ENCODE measurements at regions not wholly inside any gene's neighbourhood (a gene's known extent, or its start where the extent isn't known, plus 50 kb on each side); places are given as distances from the start of the nearest gene placed in this dataset.

- no peak for DNase-seq
- Mint-ChIP-seq H3K9me3 (peaks cover 4 to 55% (median 22%) of the 10 kb centered on the region in 6 donors), H3K36me3 (no peaks in the 10 kb centered on the region), H3K4me3 (no peak overlapping the region), H3K27ac (no peak overlapping the region), H3K27me3 (ENCODE audit: low read depth in 3 of 3) (no peaks in the 10 kb centered on the region), H3K4me1 (no peaks in the 10 kb centered on the region)
Measured at GRCh38 chr4:63728480-63729177, 680.6 kb downstream of the TECRL start.

DNA sequence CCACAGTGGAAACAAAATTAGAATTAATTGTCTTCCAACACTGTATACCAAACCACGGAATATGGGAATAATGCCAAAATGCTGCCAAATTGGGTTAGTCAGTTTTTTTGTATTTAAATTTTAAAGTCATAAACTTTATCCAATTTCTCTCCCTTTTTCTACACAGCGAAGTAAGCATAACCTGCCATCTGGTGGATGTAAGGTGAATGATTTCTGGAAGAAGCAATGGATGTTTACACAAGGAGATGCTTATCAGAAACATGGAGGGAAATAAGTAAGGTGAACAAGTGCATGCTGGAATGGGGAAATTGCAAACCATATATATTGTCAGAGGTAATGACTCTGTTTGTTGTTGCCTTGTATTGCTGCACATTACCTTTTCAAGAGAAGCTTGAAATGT lies 691.9 kb downstream of the TECRL start:
- H3K4me3 Mint-ChIP-seq, result no peak overlapping the region
- DNase-seq, result no peak
- H3K27me3 Mint-ChIP-seq (ENCODE audit: low read depth in 3 of 3), result peaks cover 0 to 1% (median 0%) of the 10 kb centered on the region in 3 donors
- no peak overlapping the region for H3K27ac Mint-ChIP-seq
- H3K4me1 Mint-ChIP-seq, result no peaks in the 10 kb centered on the region
- no peaks in the 10 kb centered on the region for H3K36me3 Mint-ChIP-seq
- H3K9me3 Mint-ChIP-seq, result peaks cover 4 to 65% (median 18%) of the 10 kb centered on the region in 6 donors

- H3K36me3 Mint-ChIP-seq, result no peaks in the 10 kb centered on the region
- no peak overlapping the region for H3K27ac Mint-ChIP-seq
- H3K27me3 Mint-ChIP-seq (ENCODE audit: low read depth in 3 of 3), result no peaks in the 10 kb centered on the region
- H3K4me3 Mint-ChIP-seq, result no peak overlapping the region
- H3K9me3 Mint-ChIP-seq, result peaks cover 4 to 48% (median 16%) of the 10 kb centered on the region in 6 donors
- H3K4me1 Mint-ChIP-seq, result no peaks in the 10 kb centered on the region
- DNase-seq, result no peak
Measured at GRCh38 chr4:63708661-63709060, 700.6 kb downstream of the TECRL start.

- Mint-ChIP-seq H3K9me3 (peaks cover 5 to 36% (median 12%) of the 10 kb centered on the region in 6 donors), H3K27ac (no peak overlapping the region), H3K27me3 (ENCODE audit: low read depth in 3 of 3) (peaks cover 0 to 2% (median 0%) of the 10 kb centered on the region in 3 donors), H3K36me3 (no peaks in the 10 kb centered on the region), H3K4me3 (no peak overlapping the region), H3K4me1 (no peaks in the 10 kb centered on the region)
- DNase-seq, result no peak
Measured at GRCh38 chr4:63700569-63700968, 708.7 kb downstream of the TECRL start.

- H3K4me3 Mint-ChIP-seq, result no peak overlapping the region
- no peaks in the 10 kb centered on the region for H3K4me1 Mint-ChIP-seq
Measured at GRCh38 chr4:63693321-63693720, 715.9 kb downstream of the TECRL start.

GRCh38 chr4:63678358-63678931 lies 730.8 kb downstream of the TECRL start:
- DNase-seq, result no peak
- Mint-ChIP-seq H3K9me3 (peaks cover 2 to 24% (median 12%) of the 10 kb centered on the region in 6 donors), H3K27me3 (ENCODE audit: low read depth in 3 of 3) (no peaks in the 10 kb centered on the region), H3K27ac (no peak overlapping the region), H3K4me1 (no peaks in the 10 kb centered on the region), H3K4me3 (no peak overlapping the region), H3K36me3 (no peaks in the 10 kb centered on the region)

More at GRCh38 chr4:63693321-63693720, 715.9 kb downstream of the TECRL start:
- Mint-ChIP-seq H3K27ac (no peak overlapping the region), H3K27me3 (ENCODE audit: low read depth in 3 of 3) (no peaks in the 10 kb centered on the region), H3K9me3 (peaks cover 15 to 59% (median 37%) of the 10 kb centered on the region in 6 donors), H3K36me3 (peaks cover 0 to 5% (median 0%) of the 10 kb centered on the region in 3 donors)
- no peak for DNase-seq

DNA sequence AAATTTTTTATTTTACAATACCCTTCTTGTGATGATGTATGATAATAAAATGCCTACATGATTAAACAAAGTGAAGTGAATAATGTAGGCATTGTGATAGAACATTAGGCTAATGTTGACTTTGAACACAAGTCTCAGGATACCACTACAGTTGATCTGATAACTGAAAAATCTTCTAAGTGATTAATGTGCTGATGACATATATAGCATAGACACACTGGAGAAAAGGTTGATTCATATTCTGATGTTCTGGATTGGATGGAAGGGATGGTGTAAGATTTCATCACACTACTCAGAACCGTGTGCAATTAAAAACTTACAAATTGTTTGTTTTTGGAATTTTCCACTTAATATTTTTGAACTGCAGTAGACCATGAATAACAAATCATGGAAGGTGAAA lies 738.5 kb downstream of the TECRL start:
- Mint-ChIP-seq H3K27me3 (ENCODE audit: low read depth in 3 of 3) (no peaks in the 10 kb centered on the region), H3K36me3 (no peaks in the 10 kb centered on the region), H3K4me3 (no peak overlapping the region), H3K4me1 (no peaks in the 10 kb centered on the region), H3K27ac (no peak overlapping the region), H3K9me3 (peaks cover 12 to 59% (median 27%) of the 10 kb centered on the region in 6 donors)
- DNase-seq, result no peak

GRCh38 chr4:63663870-63664269 lies 745.4 kb downstream of the TECRL start:
- Mint-ChIP-seq H3K27me3 (ENCODE audit: low read depth in 3 of 3) (no peaks in the 10 kb centered on the region), H3K4me1 (no peaks in the 10 kb centered on the region), H3K9me3 (peaks cover 7 to 48% (median 29%) of the 10 kb centered on the region in 6 donors), H3K4me3 (no peak overlapping the region), H3K36me3 (no peaks in the 10 kb centered on the region), H3K27ac (no peak overlapping the region)
- DNase-seq, result no peak

GRCh38 chr4:63644396-63644795 lies 764.9 kb downstream of the TECRL start:
- no peak overlapping the region for H3K27ac Mint-ChIP-seq
- H3K4me1 Mint-ChIP-seq, result no peaks in the 10 kb centered on the region
- H3K9me3 Mint-ChIP-seq, result peaks cover 0 to 19% (median 9%) of the 10 kb centered on the region in 6 donors
- no peaks in the 10 kb centered on the region for H3K36me3 Mint-ChIP-seq
- DNase-seq, result no peak
- no peaks in the 10 kb centered on the region for H3K27me3 Mint-ChIP-seq (ENCODE audit: low read depth in 3 of 3)
- H3K4me3 Mint-ChIP-seq, result no peak overlapping the region

DNA sequence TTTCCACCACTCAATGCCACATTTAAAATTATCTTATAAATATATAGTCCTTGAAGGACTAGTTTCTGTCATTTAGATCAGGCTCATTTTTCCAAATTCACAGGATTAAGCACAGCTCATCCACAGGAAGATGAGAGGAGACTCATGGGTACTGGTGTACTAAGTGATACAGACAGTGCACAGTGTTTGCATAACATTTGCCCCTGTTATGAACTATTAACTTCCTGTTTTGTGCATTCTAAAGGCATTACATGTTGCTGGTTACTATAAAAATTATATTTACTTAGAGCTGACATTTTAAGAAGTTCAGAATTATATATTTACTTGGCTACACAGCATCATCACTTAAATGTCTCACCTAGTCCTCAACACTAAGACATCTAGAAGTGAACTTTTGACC lies 772.0 kb downstream of the TECRL start:
- Mint-ChIP-seq H3K4me1 (no peaks in the 10 kb centered on the region), H3K27me3 (ENCODE audit: low read depth in 3 of 3) (no peaks in the 10 kb centered on the region), H3K4me3 (no peak overlapping the region), H3K9me3 (peaks cover 7 to 44% (median 17%) of the 10 kb centered on the region in 6 donors), H3K36me3 (no peaks in the 10 kb centered on the region), H3K27ac (no peak overlapping the region)
- DNase-seq, result no peak

- Mint-ChIP-seq H3K27me3 (ENCODE audit: low read depth in 3 of 3) (no peaks in the 10 kb centered on the region), H3K4me3 (no peak overlapping the region), H3K36me3 (no peaks in the 10 kb centered on the region), H3K4me1 (no peaks in the 10 kb centered on the region), H3K27ac (no peak overlapping the region), H3K9me3 (peaks cover 15 to 46% (median 27%) of the 10 kb centered on the region in 6 donors)
- no peak for DNase-seq
Measured at GRCh38 chr4:63632858-63633257, 776.4 kb downstream of the TECRL start.

- Mint-ChIP-seq H3K27ac (no peak overlapping the region), H3K36me3 (no peaks in the 10 kb centered on the region), H3K9me3 (peaks cover 5 to 28% (median 16%) of the 10 kb centered on the region in 6 donors), H3K4me1 (no peaks in the 10 kb centered on the region), H3K4me3 (no peak overlapping the region), H3K27me3 (ENCODE audit: low read depth in 3 of 3) (no peaks in the 10 kb centered on the region)
- no peak for DNase-seq
Measured at GRCh38 chr4:63620271-63620670, 789.0 kb downstream of the TECRL start.

GRCh38 chr4:63619771-63620170 lies 789.5 kb downstream of the TECRL start:
- Mint-ChIP-seq H3K27me3 (ENCODE audit: low read depth in 3 of 3) (no peaks in the 10 kb centered on the region), H3K36me3 (no peaks in the 10 kb centered on the region), H3K27ac (no peak overlapping the region), H3K9me3 (peaks cover 5 to 28% (median 16%) of the 10 kb centered on the region in 6 donors), H3K4me1 (no peaks in the 10 kb centered on the region), H3K4me3 (no peak overlapping the region)
- no peak for DNase-seq

GRCh38 chr4:63618883-63619718 lies 790.1 kb downstream of the TECRL start:
- H3K36me3 Mint-ChIP-seq, result no peaks in the 10 kb centered on the region
- no peak for DNase-seq
- H3K9me3 Mint-ChIP-seq, result peaks cover 5 to 22% (median 10%) of the 10 kb centered on the region in 6 donors
- no peaks in the 10 kb centered on the region for H3K4me1 Mint-ChIP-seq
- H3K27me3 Mint-ChIP-seq (ENCODE audit: low read depth in 3 of 3), result no peaks in the 10 kb centered on the region
- H3K27ac Mint-ChIP-seq, result no peak overlapping the region
- H3K4me3 Mint-ChIP-seq, result no peak overlapping the region
